SK-N-SH (cell line): ENCODE measurements at regions not wholly inside any gene's neighbourhood (a gene's known extent, or its start where the extent isn't known, plus 50 kb on each side); places are given as distances from the start of the nearest gene placed in this dataset.

ENCODE experiments used
- CTCF ChIA-PET: fragments of 300-600, 350-600 bp; formaldehyde crosslinking; extraction: SDS; loops from one replicate; lab custom pipeline; 2021; lab: Yijun Ruan, JAX
- POLR2A ChIA-PET: fragments of 350-600 bp; sonication (Branson Sonifier 250); formaldehyde crosslinking; extraction: SDS; loops from one replicate; lab custom pipeline; 2020; ENCODE audit warnings: antibody characterized with exemption, inconsistent platforms; lab: Yijun Ruan, JAX
- DNase-seq: peaks from one replicate; pipeline ENCODE4 v3.0.0; 2012
- H2AFZ ChIP-seq: fragments of 200-600 bp; sonication (generic); 2 replicates; pipeline ENCODE4 v1.8.1; 2016; ENCODE audit warnings: antibody characterized with exemption, mild to moderate bottlenecking, low read depth
- H3F3A ChIP-seq: fragments of 200-600 bp; sonication (generic); replicated peaks from 2 replicates; pipeline ENCODE3; 2016; ENCODE audit warnings: antibody characterized with exemption, mild to moderate bottlenecking; ENCODE audit not compliant: insufficient read depth
- H3K27ac ChIP-seq, 2 experiments: fragments of 200-500 bp in 1 of 2; fragments of 200-600 bp in 1 of 2; sonication (Bioruptor generic) in 1 of 2; sonication (generic), shearing (Covaris generic) in 1 of 2; 2 replicates each; pipeline versions ENCODE4 v1.5.1 to v1.6.1; 2014 to 2016; ENCODE audit warnings: low read depth in 2 of 2, inconsistent platforms in 1 of 2, low read length in 1 of 2, mild to moderate bottlenecking in 1 of 2, mixed read lengths in 1 of 2
- H3K27me3 ChIP-seq: fragments of 200-600 bp; sonication (generic), shearing (Covaris generic); 2 replicates; pipeline ENCODE4 v1.6.1; 2016; ENCODE audit warnings: mixed run types; ENCODE audit not compliant: insufficient read depth
- H3K36me3 ChIP-seq, 2 experiments: fragments of 200-500 bp in 1 of 2; fragments of 200-600 bp in 1 of 2; sonication (Bioruptor generic) in 1 of 2; sonication (generic) in 1 of 2; replicated peaks in 1 of 2; 2 replicates each; pipeline versions ENCODE3 to v1.5.1; 2014 to 2016; ENCODE audit warnings: low read length in 1 of 2, mild to moderate bottlenecking in 1 of 2; ENCODE audit not compliant: insufficient read depth in 2 of 2, control insufficient read depth in 1 of 2
- H3K4me1 ChIP-seq, 2 experiments: fragments of 200-500 bp in 1 of 2; fragments of 200-600 bp in 1 of 2; sonication (Bioruptor generic) in 1 of 2; sonication (generic), shearing (Covaris generic) in 1 of 2; 2 replicates each; pipeline versions ENCODE4 v1.5.1 to v1.6.1; 2014 to 2016; ENCODE audit warnings: low read depth in 1 of 2, low read length in 1 of 2, mixed run types in 1 of 2; ENCODE audit not compliant: insufficient read depth in 2 of 2, control insufficient read depth in 1 of 2
- H3K4me2 ChIP-seq: fragments of 200-600 bp; sonication (generic), shearing (Covaris generic); 2 replicates; pipeline ENCODE4 v1.6.1; 2017; ENCODE audit warnings: mixed run types
- H3K4me3 ChIP-seq, 2 experiments: fragments of 200-500 bp in 1 of 2; fragments of 200-600 bp in 1 of 2; sonication (Bioruptor generic) in 1 of 2; sonication (generic), shearing (Covaris generic) in 1 of 2; 2 replicates each; pipeline versions ENCODE4 v1.5.1 to v1.8.1; 2014 to 2016; ENCODE audit warnings: low read depth in 2 of 2, inconsistent platforms in 1 of 2, low read length in 1 of 2, mild to moderate bottlenecking in 1 of 2, mixed read lengths in 1 of 2, moderate library complexity in 1 of 2
- H3K79me2 ChIP-seq: fragments of 200-600 bp; sonication (generic); 2 replicates; pipeline ENCODE4 v1.8.1; 2017; ENCODE audit warnings: mild to moderate bottlenecking; ENCODE audit not compliant: insufficient read depth
- H3K9ac ChIP-seq: fragments of 200-600 bp; sonication (generic); 2 replicates; pipeline ENCODE4 v1.6.1; 2017; ENCODE audit warnings: mixed run types
- H3K9me2 ChIP-seq: fragments of 200-600 bp; sonication (generic); 2 replicates; pipeline ENCODE4 v1.6.1; 2017; ENCODE audit warnings: mixed run types
- H3K9me3 ChIP-seq: fragments of 200-600 bp; sonication (generic); 2 replicates; pipeline ENCODE4 v1.6.1; 2017; ENCODE audit warnings: mixed run types, mild to moderate bottlenecking, moderate library complexity
- H4K20me1 ChIP-seq: fragments of 200-600 bp; sonication (generic); 2 replicates; pipeline ENCODE4 v1.6.1; 2017; ENCODE audit warnings: mild to moderate bottlenecking, mixed run types; ENCODE audit not compliant: insufficient read depth
- EP300 ChIP-seq, 2 experiments: IDR thresholded peaks; 2 replicates each; pipeline versions ENCODE4 v1.4.0 to v1.6.1; 2012; ENCODE audit warnings: borderline replicate concordance in 1 of 2, low read depth in 1 of 2, low read length in 1 of 2
- FOSL2 ChIP-seq: IDR thresholded peaks from 2 replicates; pipeline ENCODE4 v1.4.0; 2012; ENCODE audit warnings: low read depth, mild to moderate bottlenecking, moderate library complexity, borderline replicate concordance
- IRF3 ChIP-seq: fragments of 150-350 bp; IDR thresholded peaks from 2 replicates; pipeline ENCODE4 v1.6.1; 2016; ENCODE audit warnings: mild to moderate bottlenecking, low read depth, low read length
- MEF2A ChIP-seq: IDR thresholded peaks from 2 replicates; pipeline ENCODE4 v1.4.0; 2012; ENCODE audit warnings: low read depth, borderline replicate concordance
- NRF1 ChIP-seq: IDR thresholded peaks from 2 replicates; pipeline ENCODE4 v1.6.1; 2012; ENCODE audit warnings: low read depth, mild to moderate bottlenecking, low read length
- PBX3 ChIP-seq: IDR thresholded peaks from 2 replicates; pipeline ENCODE4; 2012
- POLR2AphosphoS5 ChIP-seq: IDR thresholded peaks from 2 replicates; pipeline ENCODE4 v1.6.1; 2012; ENCODE audit warnings: low read depth, low read length
- RAD21 ChIP-seq: IDR thresholded peaks from 2 replicates; pipeline ENCODE4 v1.6.1; 2012; ENCODE audit warnings: mild to moderate bottlenecking, low read length
- RFX5 ChIP-seq: IDR thresholded peaks from 2 replicates; pipeline ENCODE4 v1.6.1; 2012; ENCODE audit warnings: mild to moderate bottlenecking, improper control_type of control experiment, low read length
- RXRA ChIP-seq: IDR thresholded peaks from 2 replicates; pipeline ENCODE4 v1.4.0; 2012; ENCODE audit warnings: low read depth, mild to moderate bottlenecking, borderline replicate concordance
- SMC3 ChIP-seq: IDR thresholded peaks from 2 replicates; pipeline ENCODE4 v1.6.1; 2012; ENCODE audit warnings: low read depth, low read length, improper control_type of control experiment
- TAF1 ChIP-seq: IDR thresholded peaks from 2 replicates; pipeline ENCODE4 v1.6.1; 2012; ENCODE audit warnings: low read depth, mild to moderate bottlenecking, low read length, moderate library complexity, borderline replicate concordance
- TEAD4 ChIP-seq: IDR thresholded peaks from 2 replicates; pipeline ENCODE4 v1.4.0; 2012; ENCODE audit warnings: mild to moderate bottlenecking, borderline replicate concordance; ENCODE audit not compliant: insufficient read depth
- YY1 ChIP-seq: IDR thresholded peaks from 2 replicates; pipeline ENCODE4 v1.4.0; 2012; ENCODE audit warnings: low read depth, mild to moderate bottlenecking
- WGBS: methylation state at CpG from one replicate; pipeline ENCODE4 v1.1.6; 2017; ENCODE audit warnings: low lambda C conversion rate; 5-methylcytosine and 5-hydroxymethylcytosine counted together
- TF ChIP-seq, protein P1 (sequence below): IDR thresholded peaks from 2 replicates; pipeline ENCODE4 v1.4.0; 2012; ENCODE audit warnings: low read depth, borderline replicate concordance
- TF ChIP-seq, protein P2 (sequence below): fragments of 200-600 bp; sonication (generic); IDR thresholded peaks from 2 replicates; pipeline ENCODE4 v1.6.1; 2017; ENCODE audit warnings: antibody characterized with exemption, mild to moderate bottlenecking, moderate library complexity

DNA sequence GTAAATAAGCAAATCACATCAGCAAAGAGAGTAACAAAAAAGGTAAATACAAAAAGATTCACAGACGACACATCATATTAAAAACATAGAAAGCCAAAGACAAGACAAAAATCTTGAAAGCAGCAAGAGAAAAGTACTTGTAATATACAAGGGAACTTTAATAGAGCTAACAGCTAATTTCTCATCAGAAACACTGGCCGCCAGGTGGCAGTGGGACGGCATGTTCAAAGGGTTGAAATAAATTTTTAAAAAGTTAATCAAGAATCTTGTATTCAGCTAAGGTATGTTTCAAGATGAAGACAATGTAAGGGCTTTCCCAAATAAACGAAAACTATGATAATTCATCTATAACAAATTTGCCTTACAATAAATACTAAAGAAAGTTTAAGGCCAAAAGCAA lies 358.1 kb downstream of the LRRIQ3 start:
- no peaks in the 10 kb centered on the region for H3K27me3 ChIP-seq
- CTCF ChIA-PET: interaction anchor here (0.7 to 2.6 kb wide), 17 partner anchors 10 to 849 kb away, joined by 3 to 15 read pairs (median 3); no protein-coding TSS in a partner anchor
- no peaks in the 10 kb centered on the region for H3K9me3 ChIP-seq
- no peaks in the 10 kb centered on the region for H3K79me2 ChIP-seq
- WGBS: 7% methylated on average over 4 of the region's 4 CpGs
- H3K9ac ChIP-seq: no peak overlapping the region
- H3K9me2 ChIP-seq: no peaks in the 10 kb centered on the region
- H3K4me2 ChIP-seq: no peak overlapping the region
- H3K4me1 ChIP-seq: no peaks in the 10 kb centered on the region
- no peak overlapping the region for H2AFZ ChIP-seq
- no peaks in the 10 kb centered on the region for H3F3A ChIP-seq
- H4K20me1 ChIP-seq: no peaks in the 10 kb centered on the region
- no peaks in the 10 kb centered on the region for H3K36me3 ChIP-seq
- POLR2A ChIA-PET: no interaction called here
- H3K4me3 ChIP-seq: no peak overlapping the region
- H3K27ac ChIP-seq: no peak overlapping the region
- TF ChIP-seq NRF1 (no peak), RFX5 (no peak), TEAD4 (no peak), POLR2AphosphoS5 (no peak), FOSL2 (no peak), RAD21 (peak; percentile 67), SMC3 (peak; percentile 48), YY1 (no peak), IRF3 (no peak)
- TF ChIP-seq, protein P1, sequence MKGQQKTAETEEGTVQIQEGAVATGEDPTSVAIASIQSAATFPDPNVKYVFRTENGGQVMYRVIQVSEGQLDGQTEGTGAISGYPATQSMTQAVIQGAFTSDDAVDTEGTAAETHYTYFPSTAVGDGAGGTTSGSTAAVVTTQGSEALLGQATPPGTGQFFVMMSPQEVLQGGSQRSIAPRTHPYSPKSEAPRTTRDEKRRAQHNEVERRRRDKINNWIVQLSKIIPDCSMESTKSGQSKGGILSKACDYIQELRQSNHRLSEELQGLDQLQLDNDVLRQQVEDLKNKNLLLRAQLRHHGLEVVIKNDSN: no peak
- TF ChIP-seq, protein P2, sequence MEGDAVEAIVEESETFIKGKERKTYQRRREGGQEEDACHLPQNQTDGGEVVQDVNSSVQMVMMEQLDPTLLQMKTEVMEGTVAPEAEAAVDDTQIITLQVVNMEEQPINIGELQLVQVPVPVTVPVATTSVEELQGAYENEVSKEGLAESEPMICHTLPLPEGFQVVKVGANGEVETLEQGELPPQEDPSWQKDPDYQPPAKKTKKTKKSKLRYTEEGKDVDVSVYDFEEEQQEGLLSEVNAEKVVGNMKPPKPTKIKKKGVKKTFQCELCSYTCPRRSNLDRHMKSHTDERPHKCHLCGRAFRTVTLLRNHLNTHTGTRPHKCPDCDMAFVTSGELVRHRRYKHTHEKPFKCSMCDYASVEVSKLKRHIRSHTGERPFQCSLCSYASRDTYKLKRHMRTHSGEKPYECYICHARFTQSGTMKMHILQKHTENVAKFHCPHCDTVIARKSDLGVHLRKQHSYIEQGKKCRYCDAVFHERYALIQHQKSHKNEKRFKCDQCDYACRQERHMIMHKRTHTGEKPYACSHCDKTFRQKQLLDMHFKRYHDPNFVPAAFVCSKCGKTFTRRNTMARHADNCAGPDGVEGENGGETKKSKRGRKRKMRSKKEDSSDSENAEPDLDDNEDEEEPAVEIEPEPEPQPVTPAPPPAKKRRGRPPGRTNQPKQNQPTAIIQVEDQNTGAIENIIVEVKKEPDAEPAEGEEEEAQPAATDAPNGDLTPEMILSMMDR: peak; percentile 64
- DNase-seq: no peak

- no peak overlapping the region for H3K9ac ChIP-seq
- no peak overlapping the region for H3K4me2 ChIP-seq
Measured at GRCh38 chr1:73832276-73833181, 365.4 kb downstream of the LRRIQ3 start.

More at GRCh38 chr1:73832276-73833181, 365.4 kb downstream of the LRRIQ3 start:
- no peaks in the 10 kb centered on the region for H3K9me2 ChIP-seq
- no peaks in the 10 kb centered on the region for H3K27me3 ChIP-seq
- no peaks in the 10 kb centered on the region for H3F3A ChIP-seq
- no peak overlapping the region for H3K4me3 ChIP-seq
- H3K36me3 ChIP-seq: no peaks in the 10 kb centered on the region
- no peaks in the 10 kb centered on the region for H3K4me1 ChIP-seq
- H3K9me3 ChIP-seq: no peaks in the 10 kb centered on the region
- CTCF ChIA-PET: interaction anchor here (0.7 to 1.1 kb wide), 3 partner anchors 13 to 144 kb away, joined by 3 to 4 read pairs (median 3); no protein-coding TSS in a partner anchor
- no peaks in the 10 kb centered on the region for H3K79me2 ChIP-seq
- TF ChIP-seq IRF3: no peak
- no peak for TF ChIP-seq RAD21
- TF ChIP-seq MEF2A: no peak
- TF ChIP-seq EP300 (IDR thresholded peaks at IDR 0.05; ENCODE audit: borderline replicate concordance in 1 of 2, low read depth in 1 of 2, low read length in 1 of 2): no peak
- no peak for TF ChIP-seq TAF1
- no peak for TF ChIP-seq PBX3
- TF ChIP-seq RXRA: no peak
- no peak for TF ChIP-seq NRF1
- no peak for TF ChIP-seq TEAD4
- TF ChIP-seq, all 33 proteins: peak for 0
- WGBS: 22% methylated on average over 5 of the region's 5 CpGs
- H4K20me1 ChIP-seq: no peaks in the 10 kb centered on the region
- DNase-seq: no peak
- no peak overlapping the region for H3K27ac ChIP-seq
- no peak overlapping the region for H2AFZ ChIP-seq
- POLR2A ChIA-PET: no interaction called here
